HG03521 (cell line): ENCODE measurements at regions not wholly inside any gene's neighbourhood (a gene's known extent, or its start where the extent isn't known, plus 50 kb on each side); places are given as distances from the start of the nearest gene placed in this dataset.

Source experiments
- ATAC-seq: cut with Tn5 transposase; IDR thresholded peaks from one replicate; pipeline ENCODE4 v1.9.1; 2021; ENCODE audit warnings: mild to moderate bottlenecking, moderate library complexity; ENCODE audit not compliant: unreplicated experiment

- no peak for ATAC-seq
Observed at GRCh38 chr14:53330441-53330840, 177.3 kb upstream of the DDHD1 start.

- ATAC-seq, result no peak
Observed at GRCh38 chr14:53328841-53329240, 175.7 kb upstream of the DDHD1 start.

DNA sequence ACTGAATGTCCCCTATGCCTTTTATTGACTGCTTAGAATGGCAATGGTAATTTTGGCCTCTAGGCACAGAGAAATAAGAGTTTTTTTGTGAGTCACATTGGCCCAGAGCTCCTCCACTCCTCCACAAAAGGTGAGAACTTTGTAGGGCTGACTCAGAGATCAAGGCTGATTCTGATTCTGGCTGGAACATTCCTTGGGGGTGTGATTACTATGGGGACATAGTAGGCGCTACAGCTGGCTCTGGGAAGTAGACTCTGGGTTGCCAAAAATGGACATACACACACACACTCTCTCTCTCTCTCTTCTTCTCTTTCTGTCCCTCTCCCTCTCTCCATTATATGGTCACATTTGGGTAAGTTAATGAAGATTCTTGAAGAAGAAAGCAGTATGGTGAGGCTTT, 174.6 kb upstream of the DDHD1 start:
- ATAC-seq, result no peak

DNA sequence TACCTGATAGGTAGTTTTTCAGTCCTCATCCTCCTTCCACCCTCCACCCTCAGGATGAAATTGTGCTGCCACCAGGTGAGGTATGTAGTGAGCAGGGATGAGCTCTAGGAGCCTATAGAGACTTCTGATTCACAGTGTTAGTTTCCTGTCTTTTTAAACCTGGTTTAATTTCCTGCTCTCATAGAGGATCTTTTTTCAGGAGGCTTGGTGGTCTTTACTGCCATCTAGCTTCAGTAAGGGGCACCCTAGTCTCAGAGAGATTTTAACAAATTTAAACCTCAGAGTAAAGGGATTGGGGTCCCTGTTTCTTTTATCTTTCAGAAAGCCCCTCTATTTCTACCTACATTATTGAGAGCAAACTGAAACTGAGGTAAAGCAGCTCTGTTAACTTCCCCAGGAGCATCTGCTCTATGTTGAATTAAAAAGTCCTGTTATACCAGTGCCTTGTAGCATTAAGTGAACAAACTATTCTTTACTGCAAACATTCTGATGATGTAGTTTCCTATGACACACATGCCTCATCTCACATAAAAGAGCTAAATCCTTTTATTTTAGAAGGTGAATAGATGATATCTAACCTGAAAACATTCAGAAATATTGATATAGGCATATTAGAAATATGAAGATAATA, 172.2 kb upstream of the DDHD1 start:
- ATAC-seq, result no peak

DNA sequence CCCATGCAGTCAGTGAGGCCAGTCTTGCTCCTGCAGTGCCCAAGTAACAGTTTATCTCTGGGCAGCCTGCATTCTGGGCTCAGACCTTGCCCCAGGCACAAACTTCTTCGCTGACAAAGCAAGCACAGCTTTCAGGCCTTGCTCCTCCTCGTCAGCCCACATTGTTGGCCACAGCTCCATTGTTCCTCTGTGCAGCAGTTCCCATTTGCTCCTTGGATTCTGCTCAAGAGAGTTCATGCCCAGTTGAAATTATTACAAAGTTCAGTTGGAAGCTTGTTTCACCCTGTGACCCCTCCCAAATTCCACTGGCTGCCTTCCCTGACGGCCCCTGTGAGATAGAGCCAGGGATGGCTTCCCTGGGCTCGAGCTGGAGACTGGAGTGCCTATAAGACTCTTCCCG, 163.4 kb upstream of the DDHD1 start:
- no peak for ATAC-seq

GRCh38 chr14:53310412-53310811, 157.3 kb upstream of the DDHD1 start:
- no peak for ATAC-seq

GRCh38 chr14:53306911-53307310, 153.8 kb upstream of the DDHD1 start:
- ATAC-seq, result no peak

DNA sequence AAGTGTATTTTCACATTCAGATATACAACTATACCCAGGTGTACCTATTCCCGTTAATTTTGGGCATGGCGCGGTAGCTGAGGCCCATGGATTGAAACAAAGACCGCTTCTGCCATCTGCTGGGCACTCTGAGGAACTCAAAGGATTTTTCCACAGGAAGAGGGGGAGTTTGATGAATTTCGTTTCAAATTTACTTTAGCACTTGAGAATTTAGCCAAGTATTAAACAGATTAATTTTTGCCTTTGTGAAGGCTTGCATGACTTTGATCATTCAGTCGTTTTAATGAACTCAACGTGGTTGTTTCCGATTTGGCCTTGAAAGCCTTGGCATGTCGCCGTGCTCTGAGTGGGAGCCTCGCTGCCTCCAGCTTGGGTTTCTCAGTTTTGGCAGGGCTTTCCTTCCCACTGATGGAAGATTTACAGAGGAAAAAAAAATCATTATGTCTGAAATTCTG, 153.2 kb upstream of the DDHD1 start:
- ATAC-seq, result no peak

DNA sequence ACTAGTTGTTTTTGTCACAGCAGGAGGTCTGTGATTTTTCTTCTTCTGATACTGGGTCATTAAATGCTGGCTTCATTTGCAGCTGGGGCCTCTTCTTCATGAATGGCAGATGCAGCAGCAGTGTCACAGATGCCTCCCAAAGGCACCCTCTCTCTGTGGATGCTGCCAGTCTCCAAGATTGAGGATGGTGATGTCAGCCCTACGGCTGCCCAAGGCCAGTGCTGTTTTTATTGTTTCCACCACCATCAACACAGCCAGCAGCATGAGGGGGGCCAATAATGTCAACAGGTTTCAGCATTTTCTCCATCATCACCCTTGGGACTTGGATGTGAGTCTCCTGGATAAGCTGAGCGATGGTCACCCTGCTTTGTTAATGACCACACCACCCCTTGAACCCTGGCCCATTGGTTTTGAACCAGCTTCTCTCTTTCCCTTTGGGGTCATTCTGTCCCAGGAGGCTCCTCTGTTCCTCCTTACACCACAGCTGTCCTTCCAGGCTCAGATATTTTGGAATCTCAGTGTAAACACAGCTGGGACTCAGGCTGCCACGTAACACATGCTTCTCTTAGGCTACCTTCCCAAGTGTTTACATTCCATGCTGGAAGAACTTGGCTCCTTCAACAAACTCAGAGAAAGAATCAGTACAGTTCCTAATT, 151.7 kb upstream of the DDHD1 start:
- no peak for ATAC-seq

GRCh38 chr14:53295985-53296582, 143.0 kb upstream of the DDHD1 start:
- ATAC-seq, result no peak

- no peak for ATAC-seq
Observed at GRCh38 chr14:53295372-53295771, 142.2 kb upstream of the DDHD1 start.

GRCh38 chr14:53286301-53286700, 133.2 kb upstream of the DDHD1 start:
- ATAC-seq, result no peak

- ATAC-seq, result no peak
Observed at GRCh38 chr14:53285821-53286220, 132.7 kb upstream of the DDHD1 start.

GRCh38 chr14:53285064-53285463, 131.9 kb upstream of the DDHD1 start:
- no peak for ATAC-seq

DNA sequence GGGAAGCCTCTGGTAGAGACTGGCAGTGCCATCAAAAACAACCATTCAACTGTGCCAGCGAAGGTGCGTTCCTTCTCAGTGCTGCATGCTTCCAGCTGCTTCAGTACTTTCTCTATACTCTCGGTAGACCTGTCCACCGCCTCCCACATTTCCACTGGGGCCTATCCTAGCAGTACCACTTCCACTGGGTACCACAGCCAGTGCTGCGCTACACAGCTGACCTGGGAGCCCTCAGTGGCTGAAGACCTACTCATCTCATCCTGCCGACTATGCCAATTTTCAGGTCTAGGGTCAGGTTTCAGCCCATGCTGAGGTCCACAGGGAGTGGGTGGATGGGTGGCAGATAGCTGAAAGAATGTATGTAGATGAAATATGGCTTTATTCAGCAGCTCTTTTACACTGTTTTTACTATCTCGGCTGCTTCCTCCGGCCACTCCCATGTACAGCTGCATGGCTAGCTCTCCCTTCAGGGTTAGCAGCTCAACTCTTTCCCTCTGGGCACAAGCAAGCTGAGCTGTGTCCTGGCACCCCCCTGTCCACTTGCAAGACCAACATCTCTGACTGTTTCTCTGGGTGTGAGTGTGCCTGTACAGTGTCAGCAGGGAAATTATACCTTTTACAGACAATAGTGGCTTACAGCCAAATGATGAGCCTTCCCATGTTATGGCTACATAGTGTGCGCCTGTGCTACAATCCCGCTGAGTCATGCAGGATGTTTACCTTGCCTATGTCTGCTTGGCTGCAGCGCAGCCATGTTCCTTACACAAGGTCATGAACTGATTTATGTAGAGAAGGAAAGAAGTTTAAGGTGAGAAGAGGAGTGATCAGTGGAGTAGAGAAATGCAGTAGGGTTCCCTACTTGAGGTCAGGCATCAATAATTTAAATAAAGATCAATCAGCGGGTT, 125.7 kb upstream of the DDHD1 start:
- no peak for ATAC-seq

GRCh38 chr14:53273671-53274072, 120.5 kb upstream of the DDHD1 start:
- ATAC-seq, result no peak

GRCh38 chr14:53265025-53265424, 111.9 kb upstream of the DDHD1 start:
- ATAC-seq, result no peak

DNA sequence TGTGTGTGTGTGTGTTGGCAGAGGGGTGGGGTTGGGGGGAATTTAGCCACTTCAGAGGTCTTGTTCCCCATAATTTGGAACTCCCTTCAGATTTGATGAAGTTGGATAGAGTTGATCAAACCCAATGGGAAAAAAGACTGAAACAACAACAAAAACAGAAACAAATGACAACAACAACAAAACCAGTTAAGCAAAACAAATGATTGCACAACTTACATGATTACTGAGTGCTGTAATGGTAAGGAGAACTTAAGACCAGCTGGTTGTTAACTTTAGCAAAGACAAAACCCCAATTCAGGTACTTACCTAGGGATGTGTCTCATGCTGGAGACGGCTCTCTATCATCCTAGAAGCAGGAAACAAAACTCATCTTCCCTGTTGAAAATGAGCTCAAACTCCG, 107.8 kb upstream of the DDHD1 start:
- ATAC-seq, result no peak

DNA sequence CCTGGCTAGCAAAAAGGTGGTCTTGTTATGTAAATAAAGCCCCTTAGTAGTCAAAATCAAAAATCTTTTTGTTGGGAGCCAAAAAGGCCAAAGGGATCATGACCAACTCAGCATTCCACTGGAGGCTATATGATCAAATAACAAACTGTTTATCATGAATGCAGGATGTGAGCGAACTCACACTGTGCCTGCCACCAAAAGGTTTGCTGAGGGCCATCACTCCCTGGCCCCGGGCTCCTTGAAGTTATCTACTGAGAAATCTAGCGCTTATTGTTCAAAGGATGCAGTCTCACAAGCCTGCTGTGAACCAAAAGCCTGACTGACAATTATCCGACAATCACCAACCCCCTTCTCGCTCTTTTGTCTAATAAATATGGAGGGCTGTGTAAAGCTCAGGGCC, 107.2 kb upstream of the DDHD1 start:
- no peak for ATAC-seq

- ATAC-seq, result no peak
Observed at GRCh38 chr14:53252141-53252540, 99.0 kb upstream of the DDHD1 start.

DNA sequence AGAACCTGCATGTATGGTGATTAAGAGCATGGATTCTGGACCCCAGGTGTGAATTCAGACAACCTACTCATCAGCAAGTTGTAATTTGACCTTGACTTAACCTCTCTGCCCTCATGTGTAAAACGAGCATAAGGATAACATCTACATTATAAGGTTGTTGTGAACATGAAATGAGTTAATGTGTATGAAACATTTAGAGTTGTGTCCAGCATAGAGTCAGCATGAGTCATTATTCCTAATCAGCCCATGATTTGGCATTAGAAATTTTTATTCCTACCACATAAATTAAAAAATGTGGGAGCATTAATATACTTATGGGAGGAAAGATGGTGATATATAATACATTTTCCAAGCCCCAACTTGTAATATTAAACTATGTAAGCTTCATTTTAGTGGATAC, 95.9 kb upstream of the DDHD1 start:
- no peak for ATAC-seq
